ENCODE measurements at regions not wholly inside any gene's neighbourhood (a gene's known extent, or its start where the extent isn't known, plus 50 kb on each side); places are given as distances from the start of the nearest gene placed in this dataset.
A peak's percentile ranks its signal among the peaks of the same experiment; 100 is the strongest.

- no peak for DNase-seq
These were observed 63.7 kb upstream of the PSMD7 start for GRCh38 chr16:74232806-74233465.

- no peak for DNase-seq
These were observed 66.5 kb upstream of the PSMD7 start for GRCh38 chr16:74230126-74230525.

DNA sequence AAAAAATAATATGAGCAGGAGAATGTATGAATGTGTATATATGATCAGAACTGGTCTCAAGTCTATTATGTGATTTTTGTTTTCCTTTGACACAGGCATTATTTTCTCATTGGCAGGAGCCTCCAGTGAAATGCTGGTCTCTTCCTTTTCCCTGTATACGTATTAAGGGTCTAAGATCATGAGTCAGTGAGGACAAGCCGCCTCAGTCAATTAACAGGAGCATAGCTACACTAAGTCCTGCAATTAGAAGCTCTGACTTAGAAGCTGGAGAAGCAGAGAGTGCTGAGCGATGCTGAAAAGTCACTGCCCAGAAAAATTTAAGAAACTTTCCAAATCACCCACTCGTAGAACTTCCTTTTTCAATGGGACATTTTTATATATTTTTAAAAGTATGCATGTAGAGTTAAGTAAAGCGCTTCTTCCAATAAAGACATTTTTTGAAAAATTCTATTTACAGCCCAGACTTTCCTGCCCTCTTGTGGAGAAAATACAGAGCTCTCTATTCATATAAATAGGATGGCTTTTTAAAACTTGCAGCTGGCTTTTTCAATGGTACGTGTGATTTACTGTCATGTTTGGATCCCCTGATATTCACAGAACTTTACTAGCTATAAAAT is 70.2 kb upstream of the PSMD7 start:
- peak; percentile 11 for DNase-seq

GRCh38 chr16:74224828-74225612 is 71.6 kb upstream of the PSMD7 start:
- DNase-seq: no peak

DNA sequence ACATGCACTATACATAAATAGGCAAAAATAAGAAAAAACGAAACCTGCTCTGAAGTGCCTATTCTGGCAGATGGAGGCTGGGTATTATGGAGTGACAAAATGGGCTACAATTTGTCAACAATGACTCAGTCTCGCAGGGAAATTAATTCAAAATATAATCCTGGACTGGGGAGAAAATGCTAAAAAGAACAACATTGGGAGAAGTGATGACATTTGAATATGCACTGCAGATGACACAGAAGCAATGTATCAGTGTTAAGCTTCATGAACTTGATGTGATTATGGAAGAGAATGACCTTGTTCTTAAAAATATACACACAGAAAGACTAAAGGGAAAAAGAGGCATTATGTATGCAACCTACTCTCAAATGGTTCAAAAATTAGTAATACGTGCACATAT is 74.8 kb upstream of the PSMD7 start:
- DNase-seq: no peak

DNA sequence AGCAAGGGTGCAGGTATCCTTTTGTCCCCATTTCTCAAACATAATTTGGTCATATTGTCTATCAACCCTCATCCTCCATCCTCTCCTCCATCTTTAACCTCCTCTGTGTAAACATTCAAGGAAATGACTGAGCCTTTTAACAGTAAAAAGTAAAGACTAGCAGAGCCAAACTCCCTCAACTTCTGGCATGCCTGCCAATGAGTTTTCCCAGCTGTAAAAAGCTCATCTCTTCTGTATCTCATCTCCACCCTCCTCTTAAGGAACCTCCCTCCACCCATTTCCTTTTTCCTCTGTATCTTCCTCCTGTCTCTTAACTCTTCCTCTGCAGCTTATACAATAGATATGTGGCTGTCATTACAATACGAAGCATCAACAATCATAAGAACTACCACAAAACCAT is 76.9 kb upstream of the PSMD7 start:
- DNase-seq: no peak

- DNase-seq: no peak
These were observed 77.7 kb upstream of the PSMD7 start for GRCh38 chr16:74218871-74219270.

- DNase-seq: no peak
These were observed 80.3 kb upstream of the PSMD7 start for GRCh38 chr16:74216319-74216718.

DNA sequence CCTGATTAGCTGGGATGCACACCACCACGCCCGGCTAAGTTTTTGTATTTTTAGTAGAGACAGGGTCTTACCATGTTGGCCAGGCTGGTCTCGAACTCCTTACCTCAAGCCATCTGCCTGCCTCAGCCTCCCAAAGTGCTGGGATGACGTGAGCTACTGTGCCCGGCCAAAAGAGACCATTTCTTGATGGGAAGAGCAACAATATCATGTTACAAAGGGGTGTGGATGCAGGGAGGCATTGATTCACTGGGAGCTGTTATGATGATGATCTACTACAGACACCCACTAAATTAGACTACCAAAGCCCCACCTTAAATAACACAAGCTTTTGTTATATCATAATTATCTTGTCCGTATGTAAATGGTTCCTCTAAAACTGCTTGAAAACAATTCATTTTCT is 81.4 kb upstream of the PSMD7 start:
- DNase-seq: no peak

DNA sequence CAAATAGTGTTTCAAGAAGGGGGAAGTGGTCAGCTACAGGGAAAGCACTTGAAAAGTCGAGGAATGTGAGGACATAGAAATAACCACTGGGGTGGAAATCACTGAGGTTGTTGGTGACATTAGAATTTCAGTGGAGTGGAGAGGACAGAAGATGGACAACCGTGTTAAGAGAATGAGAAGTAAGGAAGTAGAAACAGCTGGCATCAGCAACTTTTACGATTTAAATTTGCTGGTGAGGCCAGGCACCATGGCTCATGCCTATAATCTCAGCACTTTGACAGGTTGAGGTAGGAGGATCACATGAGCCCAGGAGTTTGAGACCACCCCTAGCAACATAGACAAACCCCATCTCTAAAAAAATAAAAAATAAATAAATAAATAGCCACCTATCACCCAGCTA is 83.2 kb upstream of the PSMD7 start:
- no peak for DNase-seq

DNA sequence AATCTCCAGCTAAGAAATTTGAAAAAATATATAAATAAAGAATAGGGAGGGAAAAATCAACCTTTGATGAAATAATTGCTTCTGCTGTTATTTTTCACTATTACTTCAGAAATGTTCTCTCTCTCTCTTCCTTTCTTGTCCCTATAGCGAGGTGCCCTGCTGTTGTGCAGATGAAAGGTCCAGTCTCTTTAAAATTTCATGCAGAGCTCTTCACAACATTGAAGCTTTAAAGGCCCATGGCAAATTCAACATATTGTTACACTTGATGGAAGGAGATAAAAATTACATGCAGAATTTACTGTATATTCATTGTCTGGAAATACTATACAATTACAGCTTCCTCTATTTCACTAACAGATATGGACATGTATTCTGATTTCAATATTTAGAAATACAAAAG is 86.4 kb upstream of the PSMD7 start:
- no peak for DNase-seq

DNA sequence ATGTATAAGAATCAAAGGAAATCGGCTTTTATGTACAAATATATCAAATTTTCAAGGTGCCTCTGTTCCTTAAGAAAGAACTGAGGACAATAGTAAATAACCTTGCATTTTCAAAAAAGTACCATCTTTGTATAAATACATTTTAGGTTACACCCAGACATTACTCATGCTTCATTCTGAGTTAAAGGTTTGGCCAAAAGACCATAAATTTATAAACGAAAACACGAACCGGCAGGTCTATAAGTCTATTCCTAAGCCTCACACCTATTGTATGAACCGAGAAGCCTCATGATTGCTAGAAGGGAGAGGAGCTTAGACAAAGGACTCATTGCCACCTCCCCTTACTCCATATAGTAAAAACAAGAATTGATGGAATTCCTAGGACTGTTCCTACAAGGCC is 94.6 kb upstream of the PSMD7 start:
- DNase-seq: no peak

- no peak for DNase-seq
These were observed 95.0 kb upstream of the PSMD7 start for GRCh38 chr16:74201576-74201975.

DNA sequence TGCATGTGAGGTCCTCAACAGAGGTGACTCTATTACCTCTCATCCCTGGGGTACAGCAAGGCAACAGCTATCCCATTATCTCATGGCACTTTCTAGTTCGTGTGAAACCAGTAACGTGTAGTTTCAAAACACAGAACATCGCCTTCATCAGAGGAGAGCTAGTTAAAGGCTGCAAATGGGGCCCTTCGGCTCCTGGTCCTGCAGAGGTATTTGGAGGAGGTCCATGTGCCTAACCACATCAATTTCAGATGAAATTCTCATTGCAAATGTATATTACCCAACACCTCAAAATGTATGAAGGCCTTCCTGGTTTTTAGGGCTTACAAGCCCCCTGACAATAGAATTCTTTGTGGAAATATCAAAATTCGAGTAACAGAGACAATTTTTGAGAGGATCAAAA is 95.7 kb upstream of the PSMD7 start:
- no peak for DNase-seq

DNA sequence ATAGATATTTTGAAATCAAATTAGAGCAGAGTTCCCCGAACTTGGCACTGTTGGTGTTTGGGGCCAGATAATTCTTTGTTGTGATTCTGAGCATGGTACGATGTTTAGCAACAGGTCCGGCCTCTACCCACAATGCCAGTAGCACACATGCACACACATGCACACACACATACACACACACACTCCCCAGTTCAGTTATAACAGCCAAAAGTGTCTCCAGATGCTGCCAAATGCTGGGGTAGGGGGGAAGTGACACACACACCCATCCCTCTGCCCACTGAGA is 96.8 kb upstream of the PSMD7 start:
- no peak for DNase-seq

DNA sequence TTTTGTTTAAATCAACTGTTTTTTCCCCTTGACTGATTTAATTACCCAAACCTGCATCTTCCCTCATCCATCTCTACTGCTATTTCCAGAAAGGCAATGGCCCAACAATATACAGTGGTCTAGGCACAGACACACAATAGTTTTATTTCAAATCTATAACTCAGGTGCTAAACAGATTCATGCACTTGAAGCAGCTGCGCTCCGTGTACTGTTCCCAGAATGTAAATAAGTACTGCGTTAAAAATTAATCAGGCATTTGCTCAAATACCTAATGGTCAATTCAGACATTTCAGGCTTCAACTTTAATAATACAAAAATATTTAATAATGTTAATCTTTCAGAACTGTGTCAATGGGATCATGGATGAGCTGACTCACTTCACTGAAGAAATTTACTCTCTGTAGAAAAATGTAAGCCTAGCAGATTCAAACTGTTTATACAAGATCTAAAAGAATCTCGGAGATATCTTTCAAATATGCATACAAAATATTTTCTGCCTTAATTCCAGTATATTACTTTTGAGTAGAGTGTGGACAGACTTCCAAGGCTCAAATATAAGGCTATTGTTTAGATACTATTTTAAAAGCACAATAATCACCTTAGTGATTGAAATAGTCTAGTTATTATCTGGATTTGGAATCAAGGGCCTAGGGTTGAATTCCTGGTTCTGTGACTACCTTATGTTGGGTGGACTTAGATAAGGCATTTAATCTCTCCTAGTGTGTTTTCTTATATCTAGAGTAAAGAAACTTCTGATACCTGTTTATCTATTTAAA is 97.4 kb upstream of the PSMD7 start:
- DNase-seq: no peak

GRCh38 chr16:74192281-74192797 is 104.3 kb upstream of the PSMD7 start:
- DNase-seq: no peak

DNA sequence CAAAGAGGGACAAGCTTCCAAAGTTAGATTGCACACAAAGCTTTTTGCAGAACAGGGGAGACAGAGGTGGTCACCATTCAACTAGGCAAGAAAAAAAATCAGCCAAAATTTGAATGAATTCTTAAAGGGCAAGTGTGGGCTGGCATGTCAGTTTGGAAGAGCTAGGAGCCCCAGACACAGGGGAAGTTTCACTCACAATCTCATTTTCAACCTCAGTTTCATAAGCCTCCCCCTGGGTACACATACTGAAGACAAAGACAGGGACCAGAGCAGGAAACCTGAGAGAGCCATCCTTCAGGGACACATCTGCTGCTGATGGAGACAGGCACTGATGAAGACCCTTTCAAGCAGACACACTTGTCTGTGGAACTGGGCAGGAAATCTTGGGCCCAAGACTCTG is 106.3 kb upstream of the PSMD7 start:
- DNase-seq: no peak

DNA sequence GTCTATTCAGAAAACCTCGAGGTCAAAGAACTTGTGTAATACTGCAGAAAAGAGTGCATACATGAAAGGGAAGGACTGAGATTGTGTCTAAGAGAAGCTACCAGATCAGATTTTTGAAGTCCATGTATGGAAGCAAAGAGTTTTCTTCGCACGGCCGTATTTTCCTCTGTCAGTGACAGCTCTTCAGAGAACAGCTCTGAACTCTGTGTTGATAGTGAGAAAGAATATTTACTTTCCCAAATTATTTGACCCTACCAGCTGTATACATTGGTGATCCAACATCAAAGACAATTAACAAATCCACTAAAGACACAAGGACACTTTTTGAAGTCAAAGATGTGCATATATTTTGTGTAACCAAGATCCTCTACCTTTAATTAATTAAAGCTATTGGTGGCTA is 107.8 kb upstream of the PSMD7 start:
- DNase-seq: no peak

DNA sequence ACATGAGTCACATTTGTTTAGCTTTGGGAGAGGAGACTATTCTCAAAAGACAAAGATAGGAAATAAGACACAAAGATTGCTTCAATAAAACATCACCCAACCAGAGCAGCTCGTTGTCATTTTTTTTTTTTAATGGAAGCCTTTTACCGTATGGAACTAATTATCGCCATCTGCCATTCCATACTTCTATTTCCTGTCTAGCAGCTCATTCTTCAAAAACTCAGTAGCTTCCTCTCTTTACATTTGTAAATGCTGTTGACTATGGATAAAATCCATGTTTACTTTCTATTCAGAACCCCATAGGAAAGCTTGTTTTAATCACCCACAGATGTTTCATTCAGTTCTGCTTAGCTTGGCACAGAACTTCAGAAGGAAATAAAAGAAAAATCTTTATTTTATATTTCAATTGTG is 110.0 kb upstream of the PSMD7 start:
- peak; percentile 77 for DNase-seq

DNA sequence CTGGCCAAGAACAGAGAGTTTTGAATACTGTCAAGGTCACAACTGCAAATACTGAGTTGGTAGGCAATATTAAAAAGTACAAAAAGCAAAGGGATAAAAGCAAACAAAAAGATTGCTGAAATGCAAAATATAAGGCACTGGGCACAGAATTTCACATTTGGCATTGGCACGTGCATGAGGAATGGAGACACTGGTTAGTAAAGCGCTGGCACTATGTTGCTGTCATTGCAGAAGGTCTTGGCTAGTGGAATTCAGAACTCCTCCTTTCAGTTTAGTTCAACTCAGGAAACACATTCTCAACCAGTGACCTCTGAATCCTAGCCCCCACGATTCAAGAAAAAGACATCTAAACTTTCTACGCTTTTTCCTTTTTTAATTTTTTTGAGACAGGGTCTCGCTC is 111.8 kb upstream of the PSMD7 start:
- DNase-seq: no peak

- no peak for DNase-seq
These were observed 112.8 kb upstream of the PSMD7 start for GRCh38 chr16:74183601-74184360.
